H1 (cell line): ENCODE measurements at regions not wholly inside any gene's neighbourhood (a gene's known extent, or its start where the extent isn't known, plus 50 kb on each side); places are given as distances from the start of the nearest gene placed in this dataset.

Experiments used
- CTCF ChIA-PET: fragments of 300-600 bp; sonication (Branson Sonifier 250); formaldehyde crosslinking; loops from one replicate; lab custom pipeline; 2021; ENCODE audit not compliant: partially characterized antibody; lab: Charles Lee
- POLR2A ChIA-PET: fragments of 300-600 bp; sonication (Branson Sonifier 250); formaldehyde crosslinking; loops from one replicate; lab custom pipeline; 2021; ENCODE audit warnings: inconsistent platforms; ENCODE audit not compliant: partially characterized antibody; lab: Charles Lee
- DNase-seq, 2 experiments: peaks; one replicate each; pipeline versions ENCODE4 v3.0.0 to v3.0.0-alpha.2; 2010 to 2022; ENCODE audit warnings: low spot score in 2 of 2, low read depth in 1 of 2, mixed read lengths in 1 of 2
- FAIRE-seq: peaks from 2 replicates; lab custom pipeline; 2011; peaks lifted over from hg19 to GRCh38; lab: Jason Lieb, UNC
- H2AFZ ChIP-seq: 2 replicates; pipeline ENCODE4 v1.8.1; 2012; ENCODE audit warnings: low read length, inconsistent platforms
- H2AK5ac ChIP-seq: 2 replicates; pipeline ENCODE4 v1.6.1; 2013; ENCODE audit warnings: low read depth, low read length
- H2BK120ac ChIP-seq: replicated peaks from 2 replicates; pipeline ENCODE3; 2013; ENCODE audit warnings: low read depth, low read length, inconsistent platforms
- H2BK12ac ChIP-seq: 2 replicates; pipeline ENCODE4 v1.6.1; 2013; ENCODE audit warnings: low read depth, low read length
- H2BK15ac ChIP-seq: 2 replicates; pipeline ENCODE4 v1.6.1; 2013; ENCODE audit warnings: low read length
- H2BK20ac ChIP-seq: 2 replicates; pipeline ENCODE4 v1.6.1; 2013; ENCODE audit warnings: low read length
- H2BK5ac ChIP-seq: 2 replicates; pipeline ENCODE4 v1.6.1; 2013; ENCODE audit warnings: low read depth, low read length
- H3K14ac ChIP-seq: 2 replicates; pipeline ENCODE4 v1.6.1; 2013; ENCODE audit warnings: inconsistent platforms; ENCODE audit not compliant: insufficient read length
- H3K18ac ChIP-seq: 2 replicates; pipeline ENCODE4 v1.6.1; 2013; ENCODE audit warnings: low read length; ENCODE audit errors: extremely low read depth
- H3K23ac ChIP-seq: 2 replicates; pipeline ENCODE4 v1.6.1; 2013; ENCODE audit warnings: inconsistent platforms; ENCODE audit not compliant: insufficient read length
- H3K23me2 ChIP-seq: 2 replicates; pipeline ENCODE4 v1.6.1; 2013; ENCODE audit warnings: low read depth, low read length
- H3K27ac ChIP-seq: 2 replicates; pipeline ENCODE4 v1.6.1; 2011; ENCODE audit warnings: low read depth, low read length, inconsistent platforms
- H3K27me3 ChIP-seq, 4 experiments: replicated peaks in 1 of 4; 1 replicate in 1 of 4; 2 replicates in 3 of 4; pipeline versions ENCODE4 v1.6.1 to v1.8.1; 2011 to 2013; ENCODE audit warnings: low read length in 3 of 4, mild to moderate bottlenecking in 3 of 4, inconsistent platforms in 2 of 4, mixed read lengths in 2 of 4, moderate library complexity in 1 of 4; ENCODE audit not compliant: control insufficient read depth in 3 of 4, insufficient read depth in 3 of 4; ENCODE audit errors: extremely low read depth in 1 of 4
- H3K36me3 ChIP-seq, 4 experiments: 2 replicates each; pipeline versions ENCODE4 v1.6.1 to v1.8.1; 2011 to 2013; ENCODE audit warnings: mild to moderate bottlenecking in 4 of 4, low read length in 3 of 4, moderate library complexity in 2 of 4, control low read depth in 1 of 4, inconsistent platforms in 1 of 4; ENCODE audit not compliant: insufficient read depth in 4 of 4, control insufficient read depth in 2 of 4
- H3K4ac ChIP-seq: replicated peaks from 2 replicates; pipeline ENCODE3; 2013; ENCODE audit warnings: low read length, low read depth, mixed read lengths, inconsistent platforms; ENCODE audit not compliant: insufficient read length
- H3K4me1 ChIP-seq, 4 experiments: replicated peaks in 1 of 4; 1 replicate in 1 of 4; 2 replicates in 3 of 4; pipeline versions ENCODE4 v1.6.1 to v1.8.1; 2011 to 2013; ENCODE audit warnings: low read length in 3 of 4, inconsistent platforms in 2 of 4, mixed read lengths in 1 of 4; ENCODE audit not compliant: insufficient read depth in 4 of 4, control insufficient read depth in 3 of 4
- H3K4me2 ChIP-seq, 2 experiments: 2 replicates each; pipeline versions ENCODE4 v1.6.1 to v1.8.1; 2011 to 2013; ENCODE audit warnings: low read depth in 2 of 2, low read length in 2 of 2, control low read depth in 1 of 2, inconsistent platforms in 1 of 2, mild to moderate bottlenecking in 1 of 2; ENCODE audit not compliant: insufficient read depth in 1 of 2
- H3K4me3 ChIP-seq, 4 experiments: fragments of 200-600, 300-600 bp in 1 of 4; sonication (generic), shearing (Covaris generic), sonication (Bioruptor Twin) in 1 of 4; 2 replicates each; pipeline versions ENCODE4 v1.5.1 to v1.8.1; 2011 to 2016; ENCODE audit warnings: low read length in 4 of 4, low read depth in 3 of 4, control low read depth in 2 of 4, inconsistent platforms in 2 of 4, mild to moderate bottlenecking in 2 of 4, mixed read lengths in 1 of 4, moderate library complexity in 1 of 4; ENCODE audit not compliant: insufficient read depth in 2 of 4; ENCODE audit errors: extremely low read depth in 1 of 4
- H3K56ac ChIP-seq: replicated peaks from 2 replicates; pipeline ENCODE3; 2013; ENCODE audit warnings: low read depth, mild to moderate bottlenecking, mixed read lengths, low read length, inconsistent platforms; ENCODE audit not compliant: insufficient read length
- H3K79me1 ChIP-seq: 2 replicates; pipeline ENCODE4 v1.6.1; 2013; ENCODE audit warnings: low read depth, low read length, control low read depth
- H3K79me2 ChIP-seq, 2 experiments: 2 replicates each; pipeline versions ENCODE4 v1.6.1 to v1.8.1; 2012 to 2013; ENCODE audit warnings: low read length in 2 of 2, mild to moderate bottlenecking in 2 of 2, inconsistent platforms in 1 of 2; ENCODE audit not compliant: insufficient read depth in 2 of 2, control insufficient read depth in 1 of 2
- H3K9ac ChIP-seq, 4 experiments: replicated peaks in 1 of 4; 1 replicate in 1 of 4; 2 replicates in 3 of 4; pipeline versions ENCODE4 v1.6.1 to v1.8.1; 2011 to 2013; ENCODE audit warnings: low read depth in 3 of 4, low read length in 3 of 4, control low read depth in 2 of 4, mild to moderate bottlenecking in 2 of 4, moderate library complexity in 2 of 4, inconsistent platforms in 1 of 4; ENCODE audit errors: extremely low read depth in 1 of 4
- H3K9me3 ChIP-seq, 2 experiments: 2 replicates each; pipeline versions ENCODE4 v1.6.1 to v1.8.1; 2012 to 2013; ENCODE audit warnings: mild to moderate bottlenecking in 2 of 2, moderate library complexity in 2 of 2, control low read depth in 1 of 2, inconsistent platforms in 1 of 2, low read depth in 1 of 2, low read length in 1 of 2, mixed read lengths in 1 of 2; ENCODE audit not compliant: insufficient read depth in 2 of 2
- H4K20me1 ChIP-seq, 2 experiments: replicated peaks in 1 of 2; 2 replicates each; pipeline versions ENCODE3 to v1.8.1; 2011 to 2013; ENCODE audit warnings: inconsistent platforms in 2 of 2, low read length in 2 of 2, mild to moderate bottlenecking in 1 of 2; ENCODE audit not compliant: insufficient read depth in 2 of 2, control insufficient read depth in 1 of 2
- H4K5ac ChIP-seq: 2 replicates; pipeline ENCODE4 v1.6.1; 2013; ENCODE audit warnings: low read length, low read depth, mixed read lengths, inconsistent platforms; ENCODE audit not compliant: insufficient read length
- H4K8ac ChIP-seq: 2 replicates; pipeline ENCODE4 v1.8.0; 2013; ENCODE audit warnings: mild to moderate bottlenecking, moderate library complexity, low read length, inconsistent platforms; ENCODE audit not compliant: insufficient read depth; ENCODE audit errors: extremely low read depth
- H4K91ac ChIP-seq: replicated peaks from 2 replicates; pipeline ENCODE3; 2013; ENCODE audit warnings: low read length, mixed read lengths, inconsistent platforms; ENCODE audit not compliant: insufficient read length
- GTF2F1 ChIP-seq: IDR thresholded peaks from 2 replicates; pipeline ENCODE4 v1.6.1; 2012; ENCODE audit warnings: low read depth, low read length, improper control_type of control experiment, borderline replicate concordance
- KDM1A ChIP-seq: fragments of 200-600, 300-600 bp; sonication (generic); IDR thresholded peaks from 2 replicates; pipeline ENCODE4 v1.7.1; 2016; ENCODE audit warnings: mild to moderate bottlenecking, low read length, borderline replicate concordance
- MAFK ChIP-seq: IDR thresholded peaks from 2 replicates; pipeline ENCODE4 v1.6.1; 2012; ENCODE audit warnings: low read depth, mild to moderate bottlenecking, improper control_type of control experiment, low read length
- SP4 ChIP-seq: IDR thresholded peaks from 2 replicates; pipeline ENCODE4 v1.6.1; 2012; ENCODE audit warnings: low read length, inconsistent platforms
- WGBS, 2 experiments: shearing (Covaris generic) in 1 of 2; methylation state at CpG; one replicate each; pipeline versions ENCODE4 v1.1.6 to v1.1.7; 2013 to 2015; ENCODE audit warnings: low lambda C conversion rate in 2 of 2, mixed read lengths in 2 of 2, inconsistent platforms in 1 of 2, low coverage in 1 of 2, missing lambda C conversion rate in 1 of 2; ENCODE audit not compliant: insufficient replicate concordance in 2 of 2, insufficient coverage in 1 of 2, insufficient read length in 1 of 2; ENCODE audit errors: extremely low coverage in 1 of 2, missing lambda C conversion rate in 1 of 2; 5-methylcytosine and 5-hydroxymethylcytosine counted together

GRCh38 chr3:8290611-8291010 lies 211.0 kb upstream of the LMCD1 start:
- Histone ChIP-seq H3K4me3 (no peak overlapping the region), H3K56ac (no peak overlapping the region), H4K5ac (no peak overlapping the region), H3K23me2 (no peaks in the 10 kb centered on the region), H4K91ac (no peak overlapping the region), H4K8ac (no peak overlapping the region), H3K4ac (no peak overlapping the region), H3K14ac (no peak overlapping the region), H3K79me2 (no peaks in the 10 kb centered on the region), H3K27ac (no peak overlapping the region), H2AFZ (no peak overlapping the region), H2BK120ac (no peak overlapping the region), H3K9me3 (no peaks in the 10 kb centered on the region), H3K79me1 (no peaks in the 10 kb centered on the region), H2AK5ac (no peak overlapping the region), H3K4me2 (no peak overlapping the region), H3K4me1 (peaks cover 0 to 4% (median 0%) of the 10 kb centered on the region in 4 experiments; a peak in 1 of 7 replicates), H3K9ac (no peak overlapping the region), H2BK15ac (no peak overlapping the region), H2BK5ac (no peak overlapping the region), H3K23ac (no peak overlapping the region), H2BK12ac (no peak overlapping the region), H2BK20ac (no peak overlapping the region), H3K36me3 (no peaks in the 10 kb centered on the region), H4K20me1 (no peaks in the 10 kb centered on the region), H3K18ac (no peak overlapping the region), H3K27me3 (no peaks in the 10 kb centered on the region)
- FAIRE-seq (no peak), DNase-seq (no peak)
- ChIA-PET POLR2A (no interaction called here), CTCF (interaction anchor here (3.7 to 4.4 kb wide), 2 partner anchors 12 to 51 kb away, joined by 10 to 36 read pairs; no protein-coding TSS in a partner anchor)
- WGBS, 2 experiments = 100% methylated on average over 2 of the region's 2 CpGs; no CpG with 5 or more reads in 1 of the 2 experiments
- TF ChIP-seq MAFK (no peak), GTF2F1 (no peak), KDM1A (no peak), SP4 (no peak)
